Stimulated activated CD8-positive, alpha-beta memory T cell treated with anti-CD3 and anti-CD28 coated beads, Interleukin-12 subunit alpha, Interleukin-12 subunit beta, amount 100 ng/mL, for 4 hours (primary cell): ENCODE measurements at regions not wholly inside any gene's neighbourhood (a gene's known extent, or its start where the extent isn't known, plus 50 kb on each side); places are given as distances from the start of the nearest gene placed in this dataset.
"Not testable (repeated sequence)": the region's sequence is repeated elsewhere in the genome, so short reads cannot be mapped to it uniquely, and the experiment has no call there.

ENCODE experiments used
- DNase-seq: peaks from one replicate; pipeline ENCODE4 v3.0.0-alpha.2; 2020; ENCODE audit warnings: low read depth

DNA sequence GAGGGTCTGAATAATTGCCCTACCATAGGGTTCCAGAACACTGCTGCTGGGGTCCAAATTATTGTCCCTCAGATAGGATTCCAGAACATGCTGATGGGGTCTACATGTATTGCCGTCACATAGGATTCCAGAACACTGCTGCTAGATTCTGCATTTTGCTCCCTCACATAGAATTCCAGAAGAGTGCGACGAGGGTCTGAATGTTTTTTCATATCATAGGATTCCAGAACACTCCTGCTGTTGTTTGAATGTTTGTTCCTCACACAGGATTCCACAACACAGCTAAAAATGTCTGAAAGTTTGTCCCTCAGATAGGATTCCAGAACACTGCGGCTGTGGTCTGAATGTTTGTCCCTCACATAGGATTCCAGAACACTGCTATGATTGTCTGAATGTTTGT lies 198.1 kb downstream of the FOXD4L6 start:
- DNase-seq: not testable (repeated sequence)

DNA sequence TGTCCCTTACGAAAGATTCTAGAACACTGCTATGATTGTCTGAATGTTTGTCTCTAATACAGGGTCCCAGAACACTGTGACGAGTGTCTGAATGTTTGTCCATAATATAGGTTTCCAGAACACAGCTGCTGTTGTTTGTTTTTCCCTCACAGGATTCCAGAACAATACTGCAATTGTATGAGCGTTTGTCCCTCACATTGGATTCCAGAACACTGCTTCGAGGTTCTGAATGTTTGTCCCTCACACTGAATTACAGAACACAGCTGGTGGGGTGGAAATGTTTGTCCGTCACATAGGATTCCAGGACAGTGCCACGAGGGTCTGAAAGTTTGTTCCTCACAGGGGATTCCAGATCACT lies 199.0 kb downstream of the FOXD4L6 start:
- not testable (repeated sequence) for DNase-seq

DNA sequence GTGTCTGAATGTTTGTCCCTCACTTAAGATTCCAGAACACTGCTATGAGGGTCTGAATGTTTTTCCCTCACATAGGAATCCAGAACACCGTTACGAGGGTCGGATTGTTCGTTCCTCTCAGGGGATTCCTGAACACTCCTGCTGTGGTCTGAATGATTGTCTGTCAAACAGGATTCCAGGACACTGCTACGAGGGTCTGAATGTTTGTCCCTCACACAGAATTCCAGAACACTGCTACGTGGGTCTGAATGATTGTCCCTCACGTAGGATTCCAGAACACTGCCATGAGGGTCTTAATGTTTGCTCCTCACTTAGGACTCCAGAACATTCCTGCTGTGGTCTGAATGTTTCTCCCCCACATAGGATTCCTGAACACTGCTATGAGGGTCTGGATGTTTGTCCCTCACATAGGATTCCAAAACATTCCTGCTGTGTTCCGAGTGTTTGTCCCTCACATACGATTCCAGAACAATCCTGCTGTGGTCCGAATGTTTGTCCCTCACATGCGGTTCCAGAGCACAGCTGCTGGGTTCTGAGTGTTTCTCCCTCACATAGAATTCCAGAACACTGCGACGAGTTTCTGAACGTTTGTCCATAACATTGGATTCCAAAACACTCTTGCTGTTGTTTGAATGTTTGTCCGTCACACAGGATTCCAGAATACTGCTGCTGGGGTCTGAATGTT lies 199.5 kb downstream of the FOXD4L6 start:
- DNase-seq: no peak

DNA sequence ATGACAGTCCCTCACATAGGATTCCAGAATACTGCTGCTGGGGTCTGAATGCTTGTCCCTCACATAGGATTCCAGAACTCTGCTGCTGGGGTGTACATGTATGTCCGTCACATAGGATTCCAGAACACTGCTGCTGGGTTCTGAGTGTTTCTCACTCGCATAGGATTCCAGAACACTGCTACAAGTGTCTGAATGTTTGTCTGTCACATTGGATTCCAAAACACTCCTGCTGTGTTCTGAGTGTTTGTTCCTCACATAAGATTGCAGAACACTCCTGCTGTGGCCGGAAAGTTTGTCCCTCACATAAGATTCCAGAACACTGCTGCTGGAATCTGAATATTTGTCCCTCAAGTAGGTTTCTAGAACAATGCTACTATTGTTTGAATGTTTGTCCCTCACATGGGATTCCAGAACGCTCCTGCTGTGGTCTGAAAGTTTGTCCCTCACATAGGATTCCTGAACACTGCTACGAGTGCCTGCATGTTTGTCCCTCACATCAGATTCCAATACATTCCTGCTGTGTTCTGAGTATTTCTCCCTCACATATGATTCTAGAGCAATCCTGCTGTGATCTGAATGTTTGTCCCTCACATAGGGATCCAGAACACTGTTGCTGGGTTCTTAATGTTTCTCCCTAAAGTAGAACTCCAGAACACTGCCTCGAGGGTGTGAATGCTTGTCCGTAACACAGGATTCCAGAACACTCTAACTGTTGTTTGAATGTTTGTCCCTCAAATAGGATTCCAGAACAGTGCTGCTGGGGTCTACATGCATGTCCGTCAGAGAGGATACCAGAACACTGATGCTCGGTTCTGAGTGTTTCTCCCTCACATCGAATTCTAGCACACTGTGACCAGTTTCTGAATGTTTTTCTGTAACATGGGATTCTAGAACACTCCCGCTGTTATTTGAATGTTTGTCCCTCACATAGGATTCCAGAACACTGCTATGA lies 200.4 kb downstream of the FOXD4L6 start:
- DNase-seq: no peak

DNA sequence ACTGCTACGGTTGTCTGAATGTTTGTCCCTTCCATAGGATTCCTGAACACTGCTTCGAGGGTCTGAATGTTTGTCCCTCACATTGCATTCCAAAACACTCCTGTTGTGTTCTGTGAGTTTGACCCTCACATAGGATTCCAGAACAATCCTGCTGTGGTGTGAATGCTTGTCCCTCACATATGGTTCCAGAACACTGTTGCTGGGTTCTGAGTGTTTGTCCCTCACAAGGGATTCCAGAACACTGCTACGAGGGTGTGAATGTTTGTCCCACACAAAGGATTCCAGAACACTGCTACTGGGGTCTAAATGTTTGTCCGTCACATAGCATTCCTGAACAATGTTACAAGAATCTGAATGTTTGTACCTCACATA lies 201.2 kb downstream of the FOXD4L6 start:
- no peak for DNase-seq

DNA sequence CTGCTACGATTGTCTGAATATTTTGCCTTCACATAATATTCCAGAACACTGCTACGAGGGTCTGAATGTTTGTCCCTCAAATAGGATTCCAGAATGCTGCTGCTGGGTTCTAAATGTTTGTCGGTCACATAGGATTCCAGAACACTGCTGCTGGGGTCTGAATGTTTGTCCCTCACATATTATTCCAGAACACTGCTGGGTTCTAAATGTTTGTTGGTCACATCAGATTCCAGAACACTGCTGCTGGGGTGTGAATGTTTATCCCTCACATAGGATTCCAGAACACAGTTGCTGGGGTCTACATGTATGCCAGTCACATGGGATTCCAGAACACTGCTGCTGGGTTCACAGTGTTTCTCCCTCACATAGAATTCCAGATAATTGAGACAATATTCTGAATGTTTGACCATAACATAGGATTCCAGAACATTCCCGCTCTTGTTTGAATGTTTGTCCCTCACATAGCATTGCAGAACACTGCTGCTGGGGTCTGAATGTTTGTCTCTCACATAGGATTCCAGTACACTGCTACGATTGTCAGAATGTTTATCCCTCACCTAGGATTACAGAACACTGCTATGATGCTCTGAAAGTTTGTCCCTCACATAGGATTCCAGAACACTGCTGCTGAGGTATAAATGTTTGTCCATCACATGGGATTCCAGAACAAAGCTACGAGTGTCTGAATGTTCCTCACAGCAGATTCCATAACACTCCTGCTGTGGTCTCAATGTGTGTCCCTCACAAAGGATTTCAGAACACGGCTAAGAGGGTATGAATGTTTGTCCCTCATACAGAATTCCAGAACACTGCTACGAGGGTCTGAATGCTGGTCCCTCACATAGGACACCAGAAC lies 201.8 kb downstream of the FOXD4L6 start:
- no peak for DNase-seq

DNA sequence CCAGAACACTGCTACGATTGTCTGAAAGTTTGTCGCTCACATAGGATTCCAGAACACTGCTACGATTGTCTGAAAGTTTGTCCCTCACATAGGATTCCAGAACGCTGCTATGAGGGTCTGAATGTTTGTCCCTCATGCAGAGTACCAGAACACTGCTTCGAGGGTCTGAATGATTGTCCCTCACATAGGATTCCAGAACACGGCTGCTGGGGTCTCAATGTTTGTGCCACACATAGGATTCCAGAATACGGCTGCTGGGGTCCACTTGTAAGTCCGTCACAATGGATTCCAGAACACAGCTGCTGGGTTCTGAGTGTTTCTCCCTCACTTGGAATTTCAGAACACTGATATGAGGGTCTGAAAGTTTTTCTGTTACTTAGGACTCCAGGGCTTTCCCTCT lies 203.3 kb downstream of the FOXD4L6 start:
- no peak for DNase-seq

DNA sequence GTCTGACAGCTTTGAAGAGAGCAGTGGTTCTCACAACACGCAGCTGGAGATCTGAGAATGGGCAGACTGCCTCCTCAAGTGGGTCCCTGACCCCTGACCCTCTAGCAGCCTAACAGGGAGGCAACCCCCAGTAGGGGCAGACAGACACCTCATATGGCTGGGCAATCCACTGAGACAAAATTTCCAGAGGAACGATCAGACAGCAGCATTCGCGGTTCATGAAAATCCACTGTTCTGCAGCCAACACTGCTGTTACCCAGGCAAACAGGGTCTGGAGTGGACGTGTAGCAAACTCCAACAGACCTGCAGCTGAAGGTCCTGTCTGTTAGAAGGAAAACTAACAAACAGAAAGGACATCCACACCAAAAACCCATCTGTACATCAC lies 212.1 kb downstream of the FOXD4L6 start:
- not testable (repeated sequence) for DNase-seq

DNA sequence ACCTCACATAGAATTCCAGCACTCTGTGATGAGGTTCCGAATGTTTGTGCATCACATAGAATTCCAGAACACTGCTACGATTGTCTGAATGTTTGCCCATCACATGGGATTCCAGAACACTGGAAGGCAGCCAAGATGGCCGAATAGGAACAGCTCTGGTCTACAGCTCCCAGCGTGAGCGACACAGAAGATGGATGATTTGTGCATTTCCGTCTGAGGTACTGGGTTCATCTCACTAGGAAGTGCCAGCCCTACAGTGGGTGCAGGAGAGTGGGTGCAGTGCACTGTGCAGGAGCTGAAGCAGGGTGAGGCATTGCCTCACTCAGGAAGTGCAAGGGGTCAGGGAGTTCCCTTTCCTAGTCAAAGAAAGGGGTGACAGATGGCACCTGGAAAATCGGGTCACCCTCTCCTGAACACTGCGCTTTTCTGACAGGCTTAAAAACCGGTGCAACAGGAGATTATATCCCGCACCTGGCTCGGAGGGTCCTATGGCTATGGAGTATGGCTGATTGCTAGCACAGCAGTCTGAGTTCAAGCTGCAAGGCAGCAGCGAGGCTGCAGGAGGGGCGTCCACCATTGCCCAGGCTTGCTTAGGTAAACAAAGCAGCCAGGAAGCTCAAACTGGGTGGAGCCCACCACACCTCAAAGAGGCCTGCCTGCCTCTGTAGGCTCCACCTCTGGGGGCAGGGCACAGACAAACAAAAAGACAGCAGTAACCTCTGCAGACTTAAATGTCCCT lies 212.7 kb downstream of the FOXD4L6 start:
- DNase-seq: not testable (repeated sequence)

DNA sequence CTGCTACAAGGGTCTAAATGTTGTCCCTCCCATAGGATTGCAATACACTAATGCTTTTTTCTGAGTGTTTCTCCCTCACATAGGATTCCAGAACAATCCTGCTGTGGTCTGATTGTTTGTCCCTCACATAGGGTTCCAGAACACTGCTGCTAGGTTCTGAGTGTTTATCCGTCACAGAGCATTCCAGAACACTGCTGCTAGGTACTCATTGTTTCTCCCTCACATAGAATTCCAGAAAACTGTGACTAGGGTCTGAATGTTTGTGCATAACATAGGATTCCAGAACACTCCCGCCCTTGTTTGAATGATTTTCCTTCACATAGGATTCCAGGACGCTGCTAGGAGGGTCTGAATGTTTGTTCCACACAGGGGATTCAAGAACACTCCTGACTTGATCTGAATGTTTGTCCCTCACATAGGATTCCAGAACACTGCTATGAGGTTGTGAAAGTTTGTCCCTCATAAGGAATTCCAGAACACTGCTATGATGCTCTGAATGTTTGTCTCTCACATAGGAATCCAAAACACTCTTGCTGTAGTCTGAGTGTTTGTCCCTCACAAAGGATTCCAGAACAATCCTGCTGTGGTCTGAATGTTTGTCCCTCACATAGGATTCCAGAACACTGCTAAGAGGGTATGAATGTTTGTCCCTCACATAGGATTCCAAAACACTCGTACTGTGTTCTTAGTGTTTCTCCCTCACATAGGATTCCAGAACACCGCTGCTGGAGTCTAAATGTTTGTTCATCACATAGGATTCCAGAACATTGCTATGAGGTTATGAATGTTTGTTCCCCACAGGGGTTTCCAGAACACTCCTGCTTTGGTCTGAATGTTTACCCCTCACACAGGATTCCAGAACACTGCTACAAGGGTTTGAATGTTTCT lies 213.5 kb downstream of the FOXD4L6 start:
- DNase-seq: no peak

DNA sequence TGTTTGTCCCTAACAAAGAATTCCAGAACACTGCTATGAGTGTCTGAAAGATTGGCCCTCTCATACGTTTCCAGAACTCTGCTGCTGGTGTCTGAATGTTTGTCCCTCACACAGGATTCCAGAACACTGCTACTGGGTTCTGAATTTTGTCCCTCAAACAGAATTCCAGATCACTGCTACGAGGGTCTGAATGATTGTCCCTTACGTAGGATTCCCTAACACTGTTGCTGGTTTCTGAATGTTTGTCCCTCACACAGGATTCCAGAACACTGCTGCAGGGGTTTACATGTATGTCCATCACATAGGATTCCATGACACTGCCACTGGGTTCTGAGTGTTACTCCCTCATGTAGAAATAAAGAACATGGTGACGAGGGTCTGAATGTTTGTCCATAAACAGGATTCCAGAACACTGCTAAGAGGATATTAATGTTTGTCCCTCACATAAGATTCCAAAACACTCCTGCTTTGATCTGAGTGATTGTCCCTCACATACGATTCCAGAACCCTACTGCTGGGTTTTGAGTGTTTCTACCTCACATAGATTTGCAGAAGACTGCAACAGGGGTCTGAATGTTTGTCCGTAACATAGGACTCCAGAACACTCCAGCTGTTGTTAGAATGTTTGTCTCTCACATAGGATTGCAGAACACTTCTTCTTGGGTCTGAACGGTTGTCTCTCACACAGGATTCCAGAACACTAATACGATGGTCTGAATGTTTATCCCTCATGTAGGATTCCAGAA lies 214.4 kb downstream of the FOXD4L6 start:
- DNase-seq: no peak

DNA sequence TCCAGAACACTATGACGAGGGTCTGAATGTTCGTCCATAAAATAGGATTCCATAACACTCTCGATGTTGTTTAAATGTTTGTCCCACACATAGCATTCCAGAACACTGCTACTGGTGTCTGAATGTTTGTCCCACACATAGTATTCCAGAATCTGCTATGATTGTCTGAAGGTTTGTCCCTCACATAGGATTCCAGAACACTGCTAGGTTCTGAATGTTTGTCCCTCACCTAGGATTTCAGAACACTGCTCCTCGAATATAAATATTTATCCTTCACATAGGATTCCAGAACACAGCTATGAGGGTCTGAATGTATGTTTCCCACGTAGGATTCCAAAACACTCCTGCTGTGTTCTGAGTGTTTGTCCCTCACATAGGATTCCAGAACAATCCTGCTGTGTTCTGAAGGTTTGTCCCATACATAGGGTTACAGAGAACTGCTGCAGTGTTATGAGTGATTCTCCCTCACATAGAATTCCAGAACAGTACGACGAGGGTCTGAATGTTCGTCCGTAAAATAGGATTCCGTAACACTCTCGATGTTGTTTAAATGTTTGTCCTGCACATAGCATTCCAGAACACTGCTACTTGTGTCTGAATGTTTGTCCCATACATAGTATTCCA lies 215.3 kb downstream of the FOXD4L6 start:
- no peak for DNase-seq

DNA sequence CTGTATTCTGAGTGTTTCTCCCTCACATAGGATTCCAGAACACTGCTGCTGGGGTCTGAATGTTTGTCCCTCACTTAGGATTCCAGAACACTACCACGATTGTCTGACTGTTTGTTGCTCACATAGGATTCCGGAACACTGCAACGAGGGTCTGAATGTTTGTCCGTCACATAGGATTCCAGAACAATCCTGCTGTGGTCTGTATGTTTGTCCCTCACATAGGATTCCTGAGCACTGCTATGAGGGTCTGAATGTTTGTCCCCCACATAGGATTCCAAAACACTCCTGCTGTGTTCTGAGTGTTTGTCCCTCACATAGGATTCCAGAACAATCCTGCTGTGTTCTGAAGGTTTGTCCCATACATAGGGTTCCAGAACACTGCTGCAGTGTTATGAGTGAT lies 215.8 kb downstream of the FOXD4L6 start:
- not testable (repeated sequence) for DNase-seq

DNA sequence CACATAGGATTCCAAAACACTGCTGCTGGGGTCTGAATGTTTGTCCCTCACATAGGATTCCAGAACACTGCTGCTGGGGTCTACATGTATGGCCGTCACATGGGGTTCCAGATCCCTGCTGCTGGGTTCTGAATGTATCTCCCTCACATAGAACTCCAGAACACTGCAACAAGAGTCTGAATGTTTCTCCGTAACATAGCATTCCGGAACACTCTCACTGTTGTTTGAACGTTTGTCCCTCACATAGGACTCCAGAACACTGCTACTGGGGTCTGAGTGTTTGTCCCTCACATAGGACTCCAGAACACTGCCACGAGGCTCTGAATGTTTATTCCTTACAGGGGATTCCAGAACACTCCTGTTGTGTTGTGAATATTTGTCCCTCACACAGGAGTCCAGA lies 216.8 kb downstream of the FOXD4L6 start:
- no peak for DNase-seq

DNA sequence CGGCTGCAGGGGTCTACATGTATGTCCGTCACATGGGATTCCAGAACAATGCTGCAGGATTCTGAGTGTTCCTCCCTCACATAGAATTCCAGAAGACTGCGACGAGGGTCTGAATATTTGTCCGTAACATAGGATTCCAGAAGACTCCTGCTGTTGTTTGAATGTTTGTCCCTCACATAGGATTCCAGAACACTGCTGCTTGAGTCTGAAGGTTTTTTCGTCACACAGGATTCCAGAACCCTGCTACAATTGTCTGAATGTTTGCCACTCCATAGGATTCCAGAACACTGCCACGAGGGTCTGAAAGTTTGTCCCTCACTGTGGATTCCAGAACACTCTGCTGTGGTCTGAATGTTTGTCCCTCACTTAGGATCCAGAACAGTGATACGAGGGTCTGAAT lies 217.5 kb downstream of the FOXD4L6 start:
- DNase-seq: not testable (repeated sequence)

DNA sequence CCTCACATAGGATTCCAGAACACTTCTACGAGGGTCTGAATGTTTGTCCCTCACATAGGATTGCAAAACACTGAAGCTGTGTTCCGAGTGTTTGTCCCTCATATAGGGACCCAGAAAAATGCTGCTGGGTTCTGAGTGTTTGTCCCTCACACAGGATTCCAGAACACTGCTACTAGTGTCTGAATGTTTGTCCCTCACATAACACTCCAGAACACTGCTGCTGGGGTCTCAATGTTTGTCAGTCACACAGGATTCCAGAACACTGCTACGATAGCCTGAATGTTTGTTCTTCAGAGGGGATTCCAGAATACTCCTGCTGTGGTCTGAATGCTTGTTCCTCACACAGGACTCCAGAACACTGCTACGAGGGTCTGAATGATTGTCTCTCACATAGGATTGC lies 218.7 kb downstream of the FOXD4L6 start:
- DNase-seq: no peak

DNA sequence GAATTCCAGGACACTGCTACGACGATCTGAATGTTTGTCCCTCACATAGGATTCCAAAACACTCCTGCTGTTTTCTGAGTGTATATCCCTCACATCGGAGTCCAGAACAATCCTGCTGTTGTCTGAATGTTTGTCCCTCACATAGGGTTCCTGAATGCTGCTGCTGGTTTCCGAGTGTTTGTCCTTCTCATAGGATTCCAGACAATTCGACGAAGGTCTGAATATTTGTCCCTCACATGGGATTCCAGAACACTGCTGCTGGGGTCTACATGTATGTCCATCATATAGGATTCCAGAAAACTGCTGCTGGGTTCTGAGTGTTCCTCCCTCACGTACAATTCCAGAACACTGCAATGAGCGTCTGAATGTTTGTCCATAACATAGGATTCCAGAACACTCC lies 219.4 kb downstream of the FOXD4L6 start:
- DNase-seq: not testable (repeated sequence)

DNA sequence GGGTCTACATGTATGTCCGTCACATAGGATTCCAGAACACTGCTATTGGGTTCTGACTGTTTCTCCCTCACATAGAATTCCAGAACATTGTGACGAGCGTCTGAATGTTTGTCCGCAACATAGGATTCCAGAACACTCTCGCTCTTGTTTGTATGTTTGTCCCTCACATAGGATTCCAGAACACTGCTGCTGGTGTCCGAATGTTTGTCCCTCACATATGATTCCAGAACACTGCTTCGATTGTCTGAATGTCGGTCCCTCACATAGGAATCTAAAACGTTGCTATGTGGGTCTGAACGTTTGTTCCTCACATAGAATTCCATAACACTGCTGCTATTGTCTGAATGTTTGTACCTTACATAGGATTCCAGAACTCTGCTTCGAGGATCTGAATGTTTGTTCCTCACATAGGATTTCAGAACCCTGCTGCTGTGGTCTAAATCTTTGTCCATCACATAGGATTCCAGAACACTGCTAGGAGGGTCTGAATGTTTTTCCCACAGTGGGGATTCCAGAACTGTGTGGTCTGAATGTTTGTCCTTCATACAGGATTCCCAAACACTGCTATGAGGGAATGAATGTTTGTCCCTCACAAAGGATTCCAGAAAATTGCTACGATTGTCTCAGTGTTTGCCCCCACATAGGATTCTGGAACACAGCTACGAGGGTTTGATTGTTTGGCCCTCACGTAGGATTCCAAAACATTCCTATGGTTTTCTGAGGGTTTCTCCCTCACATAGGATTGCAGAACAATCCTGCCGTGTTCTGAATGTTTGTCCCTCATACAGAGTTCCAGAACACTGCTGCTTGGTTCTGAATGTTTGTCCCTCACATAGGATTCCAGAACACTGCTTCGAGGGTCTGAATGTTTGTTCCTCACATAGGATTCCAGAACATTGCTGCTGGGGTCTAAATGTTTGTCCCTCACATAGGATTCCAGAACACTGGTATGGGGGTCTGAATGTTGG lies 220.5 kb downstream of the FOXD4L6 start:
- no peak for DNase-seq
